Large intestine (tissue), 3 donors: ENCODE measurements at regions not wholly inside any gene's neighbourhood (a gene's known extent, or its start where the extent isn't known, plus 50 kb on each side); places are given as distances from the start of the nearest gene placed in this dataset.

Experiments used
- DNase-seq, 2 donors: peaks; one replicate each; pipeline versions ENCODE4 v3.0.0 to v3.0.0-alpha.2; 2013
- H3K27ac ChIP-seq: one replicate; pipeline ENCODE4 v1.5.1; 2013; ENCODE audit warnings: low read length
- H3K27me3 ChIP-seq: 2 replicates; pipeline ENCODE4 v1.6.1; 2013; ENCODE audit warnings: low read length; ENCODE audit not compliant: control insufficient read depth, insufficient read depth
- H3K36me3 ChIP-seq: 2 replicates; pipeline ENCODE4 v1.6.1; 2013; ENCODE audit warnings: low read length; ENCODE audit not compliant: control insufficient read depth, insufficient read depth
- H3K4me1 ChIP-seq: one replicate; pipeline ENCODE4 v1.6.1; 2013; ENCODE audit warnings: low read length; ENCODE audit not compliant: control insufficient read depth, insufficient read depth
- H3K4me3 ChIP-seq: one replicate; pipeline ENCODE4 v1.5.1; 2013; ENCODE audit warnings: low read length
- H3K9me3 ChIP-seq: one replicate; pipeline ENCODE4 v1.6.1; 2013; ENCODE audit warnings: mild to moderate bottlenecking, low read depth, low read length, moderate library complexity; ENCODE audit not compliant: control insufficient read depth
- WGBS: methylation state at CpG from one replicate; pipeline ENCODE4 v1.1.5; 2013; ENCODE audit warnings: low lambda C conversion rate; ENCODE audit not compliant: insufficient coverage; 5-methylcytosine and 5-hydroxymethylcytosine counted together

GRCh38 chr11:28713850-28714249 lies 605.7 kb downstream of the METTL15 start:
- WGBS: 50% methylated on average over 1 of the region's 2 CpGs
- Histone ChIP-seq H3K27ac (no peak overlapping the region), H3K4me3 (no peak overlapping the region), H3K4me1 (no peaks in the 10 kb centered on the region), H3K36me3 (no peaks in the 10 kb centered on the region), H3K9me3 (no peaks in the 10 kb centered on the region), H3K27me3 (no peaks in the 10 kb centered on the region)
- no peak for DNase-seq

GRCh38 chr11:28708075-28708474 lies 599.9 kb downstream of the METTL15 start:
- Histone ChIP-seq H3K4me3 (no peak overlapping the region), H3K9me3 (no peaks in the 10 kb centered on the region), H3K27ac (no peak overlapping the region), H3K27me3 (no peaks in the 10 kb centered on the region), H3K4me1 (no peaks in the 10 kb centered on the region), H3K36me3 (no peaks in the 10 kb centered on the region)
- DNase-seq: no peak
- WGBS: no CpG with 5 or more reads among the region's 2 CpGs

GRCh38 chr11:28704801-28705200 lies 596.6 kb downstream of the METTL15 start:
- H3K4me1 ChIP-seq: no peaks in the 10 kb centered on the region
- H3K4me3 ChIP-seq: no peak overlapping the region
- no peak overlapping the region for H3K27ac ChIP-seq
- DNase-seq: no peak
- no peaks in the 10 kb centered on the region for H3K36me3 ChIP-seq
- no peaks in the 10 kb centered on the region for H3K27me3 ChIP-seq
- no peaks in the 10 kb centered on the region for H3K9me3 ChIP-seq

- 60% methylated on average over 1 of the region's 4 CpGs for WGBS
- no peak overlapping the region for H3K27ac ChIP-seq
- H3K9me3 ChIP-seq: no peaks in the 10 kb centered on the region
- no peaks in the 10 kb centered on the region for H3K27me3 ChIP-seq
- DNase-seq: no peak
- H3K4me1 ChIP-seq: no peaks in the 10 kb centered on the region
- no peaks in the 10 kb centered on the region for H3K36me3 ChIP-seq
- H3K4me3 ChIP-seq: no peak overlapping the region
Measured at GRCh38 chr11:28703371-28703770, 595.2 kb downstream of the METTL15 start.

GRCh38 chr11:28702871-28703270 lies 594.7 kb downstream of the METTL15 start:
- H3K27me3 ChIP-seq: no peaks in the 10 kb centered on the region
- H3K9me3 ChIP-seq: no peaks in the 10 kb centered on the region
- H3K36me3 ChIP-seq: no peaks in the 10 kb centered on the region
- WGBS: 83% methylated on average over 1 of the region's 1 CpG
- H3K4me1 ChIP-seq: no peaks in the 10 kb centered on the region
- no peak overlapping the region for H3K27ac ChIP-seq
- no peak for DNase-seq
- no peak overlapping the region for H3K4me3 ChIP-seq

GRCh38 chr11:28702450-28702790 lies 594.2 kb downstream of the METTL15 start:
- no peak overlapping the region for H3K4me3 ChIP-seq
- no peaks in the 10 kb centered on the region for H3K4me1 ChIP-seq
- WGBS: 86% methylated on average over 1 of the region's 1 CpG
- no peak overlapping the region for H3K27ac ChIP-seq
- DNase-seq: no peak
- H3K36me3 ChIP-seq: no peaks in the 10 kb centered on the region
- H3K9me3 ChIP-seq: no peaks in the 10 kb centered on the region
- H3K27me3 ChIP-seq: no peaks in the 10 kb centered on the region

- Histone ChIP-seq H3K9me3 (no peaks in the 10 kb centered on the region), H3K27me3 (no peaks in the 10 kb centered on the region), H3K36me3 (no peaks in the 10 kb centered on the region), H3K4me1 (no peaks in the 10 kb centered on the region), H3K27ac (no peak overlapping the region), H3K4me3 (no peak overlapping the region)
- no CpG with 5 or more reads among the region's 5 CpGs for WGBS
- DNase-seq: no peak
Measured at GRCh38 chr11:28701760-28702449, 593.7 kb downstream of the METTL15 start.

- no peaks in the 10 kb centered on the region for H3K36me3 ChIP-seq
- no peaks in the 10 kb centered on the region for H3K9me3 ChIP-seq
- DNase-seq: no peak
Measured at GRCh38 chr11:28699701-28700100, 591.5 kb downstream of the METTL15 start.

GRCh38 chr11:28697920-28698827 lies 590.0 kb downstream of the METTL15 start:
- WGBS: 70% methylated on average over 5 of the region's 5 CpGs
- no peaks in the 10 kb centered on the region for H3K36me3 ChIP-seq
- H3K27ac ChIP-seq: no peak overlapping the region
- H3K4me3 ChIP-seq: no peak overlapping the region
- no peaks in the 10 kb centered on the region for H3K27me3 ChIP-seq
- no peaks in the 10 kb centered on the region for H3K4me1 ChIP-seq
- H3K9me3 ChIP-seq: no peaks in the 10 kb centered on the region
- DNase-seq: peak in 1 of 2 donors; percentile 4

More at GRCh38 chr11:28699701-28700100, 591.5 kb downstream of the METTL15 start:
- Histone ChIP-seq H3K27me3 (no peaks in the 10 kb centered on the region), H3K27ac (no peak overlapping the region), H3K4me3 (no peak overlapping the region), H3K4me1 (no peaks in the 10 kb centered on the region)

GRCh38 chr11:28696591-28696990 lies 588.4 kb downstream of the METTL15 start:
- 71% methylated on average over 1 of the region's 1 CpG for WGBS

GRCh38 chr11:28690746-28691145 lies 582.6 kb downstream of the METTL15 start:
- no peaks in the 10 kb centered on the region for H3K27me3 ChIP-seq
- no peak for DNase-seq
- no peak overlapping the region for H3K4me3 ChIP-seq
- WGBS: no CpG with 5 or more reads among the region's 2 CpGs
- no peaks in the 10 kb centered on the region for H3K36me3 ChIP-seq
- no peaks in the 10 kb centered on the region for H3K9me3 ChIP-seq
- no peak overlapping the region for H3K27ac ChIP-seq
- no peaks in the 10 kb centered on the region for H3K4me1 ChIP-seq

More at GRCh38 chr11:28696591-28696990, 588.4 kb downstream of the METTL15 start:
- H3K4me1 ChIP-seq: no peaks in the 10 kb centered on the region
- no peaks in the 10 kb centered on the region for H3K9me3 ChIP-seq
- DNase-seq: no peak
- no peak overlapping the region for H3K4me3 ChIP-seq
- H3K36me3 ChIP-seq: no peaks in the 10 kb centered on the region
- H3K27ac ChIP-seq: no peak overlapping the region
- H3K27me3 ChIP-seq: no peaks in the 10 kb centered on the region
